Suprapubic skin (tissue), 4 donors: ENCODE measurements at regions not wholly inside any gene's neighbourhood (a gene's known extent, or its start where the extent isn't known, plus 50 kb on each side); places are given as distances from the start of the nearest gene placed in this dataset.

ENCODE experiments used
- DNase-seq, 2 donors: peaks; one replicate each; pipeline ENCODE4 v3.0.0-alpha.2; 2019; ENCODE audit warnings: low spot score in 2 of 2
- H3K27ac ChIP-seq: fragments of 200-600 bp; sonication (generic); one replicate; pipeline ENCODE4 v1.5.1; 2019
- H3K27me3 ChIP-seq: fragments of 200-600 bp; sonication (generic); one replicate; pipeline ENCODE4 v1.5.1; 2019
- H3K36me3 ChIP-seq: fragments of 200-600 bp; sonication (generic); one replicate; pipeline ENCODE4 v1.5.1; 2019
- H3K4me1 ChIP-seq: fragments of 200-600 bp; sonication (generic); one replicate; pipeline ENCODE4 v1.5.1; 2019
- H3K4me3 ChIP-seq: fragments of 200-600 bp; sonication (generic); one replicate; pipeline ENCODE4 v1.5.1; 2019; ENCODE audit warnings: mild to moderate bottlenecking
- H3K9me3 ChIP-seq: fragments of 200-600 bp; sonication (generic); one replicate; pipeline ENCODE4 v1.5.1; 2019
- CTCF ChIP-seq, 2 donors: fragments of 200-600 bp in 1 of 2; fragments of 450-650 bp in 1 of 2; sonication (generic) in 1 of 2; IDR thresholded peaks; one replicate each; pipeline ENCODE4 v1.5.1; 2016 to 2019; ENCODE audit warnings: antibody characterized with exemption in 2 of 2, mild to moderate bottlenecking in 1 of 2, moderate library complexity in 1 of 2
- EP300 ChIP-seq: sonication (generic); formaldehyde crosslinking; IDR thresholded peaks from one replicate; pipeline ENCODE4 v1.6.1; 2017; ENCODE audit warnings: antibody characterized with exemption
- POLR2A ChIP-seq, 2 donors: fragments of 450-650 bp; IDR thresholded peaks; one replicate each; pipeline ENCODE4 v1.6.1; 2017; ENCODE audit warnings: antibody characterized with exemption in 2 of 2, mild to moderate bottlenecking in 2 of 2, moderate library complexity in 2 of 2
- POLR2AphosphoS5 ChIP-seq, 3 donors: sonication (generic); formaldehyde crosslinking; IDR thresholded peaks; one replicate each; pipeline ENCODE4 v1.6.1; 2017; ENCODE audit warnings: antibody characterized with exemption in 3 of 3
- WGBS: methylation state at CpG from one replicate; pipeline ENCODE4 v1.1.5; 2018; 5-methylcytosine and 5-hydroxymethylcytosine counted together

GRCh38 chr15:35992791-35993190 lies 446.8 kb upstream of the DPH6 start:
- no peak for DNase-seq
- no peak overlapping the region for H3K27ac ChIP-seq
- no peaks in the 10 kb centered on the region for H3K36me3 ChIP-seq
- no peaks in the 10 kb centered on the region for H3K9me3 ChIP-seq
- TF ChIP-seq POLR2A (IDR thresholded peaks at IDR 0.05) (no peak), POLR2AphosphoS5 (IDR thresholded peaks at IDR 0.05) (no peak), EP300 (no peak), CTCF (IDR thresholded peaks at IDR 0.05) (no peak)
- no peaks in the 10 kb centered on the region for H3K27me3 ChIP-seq
- whole genome bisulfite sequencing = 82% methylated on average over 2 of the region's 2 CpGs
- H3K4me1 ChIP-seq = no peaks in the 10 kb centered on the region
- H3K4me3 ChIP-seq = no peak overlapping the region

- H3K27ac ChIP-seq = no peak overlapping the region
- no peak for DNase-seq
- H3K36me3 ChIP-seq = no peaks in the 10 kb centered on the region
- no peak overlapping the region for H3K4me3 ChIP-seq
- H3K9me3 ChIP-seq = no peaks in the 10 kb centered on the region
- TF ChIP-seq POLR2AphosphoS5 (IDR thresholded peaks at IDR 0.05) (no peak), CTCF (IDR thresholded peaks at IDR 0.05) (no peak), POLR2A (IDR thresholded peaks at IDR 0.05) (no peak), EP300 (no peak)
- no peaks in the 10 kb centered on the region for H3K27me3 ChIP-seq
- H3K4me1 ChIP-seq = no peaks in the 10 kb centered on the region
These were observed 447.2 kb upstream of the DPH6 start for GRCh38 chr15:35993196-35993595.

GRCh38 chr15:35994876-35995275 lies 448.9 kb upstream of the DPH6 start:
- 65% methylated on average over 1 of the region's 1 CpG for WGBS
- Histone ChIP-seq H3K9me3 (no peaks in the 10 kb centered on the region), H3K27me3 (no peaks in the 10 kb centered on the region), H3K4me3 (no peak overlapping the region), H3K27ac (no peak overlapping the region), H3K36me3 (no peaks in the 10 kb centered on the region), H3K4me1 (no peaks in the 10 kb centered on the region)
- DNase-seq = no peak
- no peak for TF ChIP-seq EP300
- TF ChIP-seq CTCF (IDR thresholded peaks at IDR 0.05) = no peak
- TF ChIP-seq POLR2AphosphoS5 (IDR thresholded peaks at IDR 0.05) = no peak
- TF ChIP-seq POLR2A (IDR thresholded peaks at IDR 0.05) = no peak

GRCh38 chr15:35998663-35999602 lies 453.0 kb upstream of the DPH6 start:
- no peaks in the 10 kb centered on the region for H3K9me3 ChIP-seq
- TF ChIP-seq CTCF (IDR thresholded peaks at IDR 0.05) = no peak
- H3K27ac ChIP-seq = no peak overlapping the region
- no peaks in the 10 kb centered on the region for H3K4me1 ChIP-seq
- no peak for DNase-seq
- no peaks in the 10 kb centered on the region for H3K36me3 ChIP-seq
- H3K4me3 ChIP-seq = no peak overlapping the region
- 78% methylated on average over 7 of the region's 7 CpGs for WGBS
- no peaks in the 10 kb centered on the region for H3K27me3 ChIP-seq

GRCh38 chr15:36004891-36005490 lies 459.0 kb upstream of the DPH6 start:
- no peaks in the 10 kb centered on the region for H3K4me1 ChIP-seq
- H3K4me3 ChIP-seq = no peak overlapping the region
- H3K9me3 ChIP-seq = peaks cover 7% of the 10 kb centered on the region
- H3K27me3 ChIP-seq = no peaks in the 10 kb centered on the region
- no peak for DNase-seq
- H3K36me3 ChIP-seq = no peaks in the 10 kb centered on the region
- TF ChIP-seq CTCF (IDR thresholded peaks at IDR 0.05) (no peak), EP300 (no peak), POLR2AphosphoS5 (IDR thresholded peaks at IDR 0.05) (no peak), POLR2A (IDR thresholded peaks at IDR 0.05) (no peak)
- no peak overlapping the region for H3K27ac ChIP-seq
- WGBS = 60% methylated on average over 2 of the region's 2 CpGs
